Ishikawa (cell line): ENCODE measurements at regions not wholly inside any gene's neighbourhood (a gene's known extent, or its start where the extent isn't known, plus 50 kb on each side); places are given as distances from the start of the nearest gene placed in this dataset.

ENCODE experiments used
- CEBPB ChIP-seq: IDR thresholded peaks from 2 replicates; pipeline ENCODE4 v1.6.1; 2012
- CREB1 ChIP-seq: IDR thresholded peaks from 2 replicates; pipeline ENCODE4 v1.6.1; 2012; ENCODE audit warnings: low read depth
- EGR1 ChIP-seq: IDR thresholded peaks from 2 replicates; pipeline ENCODE4 v1.6.1; 2012
- EP300 ChIP-seq: IDR thresholded peaks from 2 replicates; pipeline ENCODE4 v1.6.1; 2012; ENCODE audit warnings: borderline replicate concordance
- MAX ChIP-seq: IDR thresholded peaks from 2 replicates; pipeline ENCODE4 v1.6.1; 2012
- TAF1 ChIP-seq: IDR thresholded peaks from 2 replicates; pipeline ENCODE4 v1.6.1; 2012; ENCODE audit warnings: low read depth, mild to moderate bottlenecking
- TEAD4 ChIP-seq: IDR thresholded peaks from 2 replicates; pipeline ENCODE4 v1.6.1; 2012
- YY1 ChIP-seq: IDR thresholded peaks from 2 replicates; pipeline ENCODE4 v1.6.1; 2012; ENCODE audit warnings: low read depth
- TF ChIP-seq, protein P1 (sequence below): IDR thresholded peaks from 2 replicates; pipeline ENCODE4 v1.6.1; 2012; ENCODE audit warnings: low read depth, mild to moderate bottlenecking

GRCh38 chr16:82358606-82359221, 188.7 kb upstream of the MPHOSPH6 start:
- TF ChIP-seq YY1 (no peak), CEBPB (no peak), TAF1 (no peak), TEAD4 (no peak), MAX (no peak), EGR1 (no peak), CREB1 (no peak), EP300 (no peak)
- TF ChIP-seq, protein P1, sequence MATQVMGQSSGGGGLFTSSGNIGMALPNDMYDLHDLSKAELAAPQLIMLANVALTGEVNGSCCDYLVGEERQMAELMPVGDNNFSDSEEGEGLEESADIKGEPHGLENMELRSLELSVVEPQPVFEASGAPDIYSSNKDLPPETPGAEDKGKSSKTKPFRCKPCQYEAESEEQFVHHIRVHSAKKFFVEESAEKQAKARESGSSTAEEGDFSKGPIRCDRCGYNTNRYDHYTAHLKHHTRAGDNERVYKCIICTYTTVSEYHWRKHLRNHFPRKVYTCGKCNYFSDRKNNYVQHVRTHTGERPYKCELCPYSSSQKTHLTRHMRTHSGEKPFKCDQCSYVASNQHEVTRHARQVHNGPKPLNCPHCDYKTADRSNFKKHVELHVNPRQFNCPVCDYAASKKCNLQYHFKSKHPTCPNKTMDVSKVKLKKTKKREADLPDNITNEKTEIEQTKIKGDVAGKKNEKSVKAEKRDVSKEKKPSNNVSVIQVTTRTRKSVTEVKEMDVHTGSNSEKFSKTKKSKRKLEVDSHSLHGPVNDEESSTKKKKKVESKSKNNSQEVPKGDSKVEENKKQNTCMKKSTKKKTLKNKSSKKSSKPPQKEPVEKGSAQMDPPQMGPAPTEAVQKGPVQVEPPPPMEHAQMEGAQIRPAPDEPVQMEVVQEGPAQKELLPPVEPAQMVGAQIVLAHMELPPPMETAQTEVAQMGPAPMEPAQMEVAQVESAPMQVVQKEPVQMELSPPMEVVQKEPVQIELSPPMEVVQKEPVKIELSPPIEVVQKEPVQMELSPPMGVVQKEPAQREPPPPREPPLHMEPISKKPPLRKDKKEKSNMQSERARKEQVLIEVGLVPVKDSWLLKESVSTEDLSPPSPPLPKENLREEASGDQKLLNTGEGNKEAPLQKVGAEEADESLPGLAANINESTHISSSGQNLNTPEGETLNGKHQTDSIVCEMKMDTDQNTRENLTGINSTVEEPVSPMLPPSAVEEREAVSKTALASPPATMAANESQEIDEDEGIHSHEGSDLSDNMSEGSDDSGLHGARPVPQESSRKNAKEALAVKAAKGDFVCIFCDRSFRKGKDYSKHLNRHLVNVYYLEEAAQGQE: no peak
